Spinal cord (tissue), 9 donors: ENCODE measurements at regions not wholly inside any gene's neighbourhood (a gene's known extent, or its start where the extent isn't known, plus 50 kb on each side); places are given as distances from the start of the nearest gene placed in this dataset.

ENCODE experiments used
- DNase-seq, 6 donors: peaks; one replicate each; pipeline versions ENCODE4 v3.0.0 to v3.0.0-alpha.2; 2013 to 2015; ENCODE audit warnings: low spot score in 6 of 6, low read depth in 4 of 6
- H3K27ac ChIP-seq: one replicate; pipeline ENCODE4 v1.5.1; 2013; ENCODE audit warnings: low read depth, low read length, control low read depth
- H3K27me3 ChIP-seq: one replicate; pipeline ENCODE4 v1.6.1; 2013; ENCODE audit warnings: low read length; ENCODE audit not compliant: control insufficient read depth, insufficient read depth
- H3K36me3 ChIP-seq: one replicate; pipeline ENCODE4 v1.6.1; 2013; ENCODE audit warnings: low read length; ENCODE audit not compliant: control insufficient read depth, insufficient read depth
- H3K4me1 ChIP-seq: one replicate; pipeline ENCODE4 v1.6.1; 2013; ENCODE audit warnings: low read length; ENCODE audit not compliant: control insufficient read depth, insufficient read depth
- H3K4me3 ChIP-seq: one replicate; pipeline ENCODE4 v1.5.1; 2013; ENCODE audit warnings: low read depth, low read length, control low read depth
- H3K9me3 ChIP-seq: one replicate; pipeline ENCODE4 v1.6.1; 2013; ENCODE audit warnings: low read length; ENCODE audit not compliant: control insufficient read depth, insufficient read depth
- WGBS: methylation state at CpG from one replicate; pipeline ENCODE4 v1.1.5; 2013; ENCODE audit warnings: missing lambda C conversion rate; ENCODE audit not compliant: insufficient coverage; 5-methylcytosine and 5-hydroxymethylcytosine counted together
- donor health status: healthy.

GRCh38 chr2:21947046-21947445, 823.3 kb downstream of the TDRD15 start:
- 79% methylated on average over 4 of the region's 6 CpGs for WGBS
- H3K27me3 ChIP-seq = no peaks in the 10 kb centered on the region

GRCh38 chr2:21966139-21966538, 842.4 kb downstream of the TDRD15 start:
- H3K27ac ChIP-seq = no peak overlapping the region
- no peak overlapping the region for H3K4me3 ChIP-seq
- no peaks in the 10 kb centered on the region for H3K4me1 ChIP-seq
- DNase-seq = no peak
- no peaks in the 10 kb centered on the region for H3K36me3 ChIP-seq
- 86% methylated on average over 1 of the region's 5 CpGs for WGBS
- no peaks in the 10 kb centered on the region for H3K9me3 ChIP-seq
- no peaks in the 10 kb centered on the region for H3K27me3 ChIP-seq

More at GRCh38 chr2:21947046-21947445, 823.3 kb downstream of the TDRD15 start:
- H3K27ac ChIP-seq = no peak overlapping the region
- peak in 1 of 6 donors; percentile 92 for DNase-seq
- H3K4me3 ChIP-seq = no peak overlapping the region
- H3K9me3 ChIP-seq = no peaks in the 10 kb centered on the region
- H3K36me3 ChIP-seq = no peaks in the 10 kb centered on the region
- H3K4me1 ChIP-seq = no peaks in the 10 kb centered on the region

- WGBS = no CpG with 5 or more reads among the region's 2 CpGs
- Histone ChIP-seq H3K4me1 (no peaks in the 10 kb centered on the region), H3K36me3 (no peaks in the 10 kb centered on the region), H3K27ac (no peak overlapping the region), H3K27me3 (no peaks in the 10 kb centered on the region), H3K9me3 (no peaks in the 10 kb centered on the region), H3K4me3 (no peak overlapping the region)
- DNase-seq = no peak
These were observed 847.2 kb downstream of the TDRD15 start for GRCh38 chr2:21970971-21971370.

GRCh38 chr2:21972586-21972985, 848.8 kb downstream of the TDRD15 start:
- Histone ChIP-seq H3K4me3 (no peak overlapping the region), H3K27me3 (no peaks in the 10 kb centered on the region), H3K27ac (no peak overlapping the region), H3K36me3 (no peaks in the 10 kb centered on the region), H3K4me1 (no peaks in the 10 kb centered on the region), H3K9me3 (no peaks in the 10 kb centered on the region)
- no CpG with 5 or more reads among the region's 4 CpGs for WGBS
- DNase-seq = peak in 2 of 6 donors; percentile 5 to 80

DNA sequence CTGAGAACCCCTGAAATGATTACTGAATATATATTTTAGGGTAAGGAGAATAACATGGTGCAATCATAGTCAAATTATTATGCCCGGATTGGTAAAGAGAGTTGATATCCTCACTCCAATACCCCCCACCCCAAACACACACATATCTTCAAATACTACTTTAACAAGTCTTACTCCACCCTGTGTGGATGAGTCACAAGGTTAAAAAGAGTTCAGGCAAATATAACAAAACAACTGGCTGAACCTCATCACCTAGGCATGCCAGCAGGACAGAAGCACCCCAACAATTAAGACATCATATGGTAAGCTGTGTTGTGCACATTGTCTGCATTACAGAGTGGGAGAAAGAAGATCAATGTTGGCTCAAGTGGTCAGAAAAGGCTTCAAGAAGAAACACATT, 857.4 kb downstream of the TDRD15 start:
- H3K4me1 ChIP-seq = no peaks in the 10 kb centered on the region
- no peak for DNase-seq
- no peaks in the 10 kb centered on the region for H3K36me3 ChIP-seq
- no CpG with 5 or more reads among the region's 1 CpG for WGBS
- H3K4me3 ChIP-seq = no peak overlapping the region
- no peaks in the 10 kb centered on the region for H3K9me3 ChIP-seq
- no peak overlapping the region for H3K27ac ChIP-seq
- no peaks in the 10 kb centered on the region for H3K27me3 ChIP-seq

DNA sequence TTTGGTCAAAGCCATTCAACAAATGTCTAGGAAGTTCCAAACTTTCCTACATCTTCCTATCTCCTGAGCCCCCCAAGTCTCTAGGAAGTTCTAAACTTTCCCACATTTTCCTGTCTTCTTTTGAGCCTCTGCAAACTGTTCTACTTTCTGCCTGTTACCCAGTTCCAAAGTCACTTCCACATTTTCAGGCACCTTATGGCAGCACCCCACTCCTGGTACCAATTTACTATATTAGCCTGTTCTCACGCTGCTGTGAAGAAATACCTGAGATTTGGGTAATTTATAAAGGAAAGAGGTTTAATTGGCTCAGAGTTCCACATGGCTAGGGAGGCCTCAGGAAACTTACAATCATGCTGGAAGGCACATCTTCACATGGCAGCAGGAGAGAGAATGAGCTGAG, 869.2 kb downstream of the TDRD15 start:
- no peak for DNase-seq
- Histone ChIP-seq H3K27me3 (no peaks in the 10 kb centered on the region), H3K4me1 (no peaks in the 10 kb centered on the region), H3K36me3 (no peaks in the 10 kb centered on the region), H3K9me3 (peaks cover 4% of the 10 kb centered on the region), H3K27ac (no peak overlapping the region), H3K4me3 (no peak overlapping the region)
- WGBS = no CpG with 5 or more reads among the region's 1 CpG

DNA sequence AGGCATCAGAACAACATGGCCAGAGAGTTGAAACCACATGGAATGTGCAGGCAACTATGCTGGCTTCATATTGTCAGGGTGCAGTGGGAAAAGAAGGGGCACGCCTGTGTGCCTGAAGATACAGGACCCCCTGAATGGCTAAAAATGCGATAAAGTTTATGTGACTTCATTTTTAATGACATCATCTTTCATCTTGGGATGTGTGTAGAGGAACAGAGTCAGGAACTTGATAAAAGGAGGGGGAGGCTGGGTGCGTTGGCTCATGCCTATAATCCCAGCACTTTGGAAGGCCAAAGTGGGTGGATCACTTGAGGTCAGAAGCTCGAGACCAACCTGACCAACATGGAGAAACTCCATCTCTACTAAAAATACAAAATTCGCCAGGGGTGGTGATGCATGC, 872.6 kb downstream of the TDRD15 start:
- Histone ChIP-seq H3K4me3 (no peak overlapping the region), H3K36me3 (no peaks in the 10 kb centered on the region), H3K4me1 (no peaks in the 10 kb centered on the region), H3K27me3 (no peaks in the 10 kb centered on the region), H3K27ac (no peak overlapping the region), H3K9me3 (peaks cover 4% of the 10 kb centered on the region)
- 84% methylated on average over 4 of the region's 5 CpGs for WGBS
- no peak for DNase-seq

DNA sequence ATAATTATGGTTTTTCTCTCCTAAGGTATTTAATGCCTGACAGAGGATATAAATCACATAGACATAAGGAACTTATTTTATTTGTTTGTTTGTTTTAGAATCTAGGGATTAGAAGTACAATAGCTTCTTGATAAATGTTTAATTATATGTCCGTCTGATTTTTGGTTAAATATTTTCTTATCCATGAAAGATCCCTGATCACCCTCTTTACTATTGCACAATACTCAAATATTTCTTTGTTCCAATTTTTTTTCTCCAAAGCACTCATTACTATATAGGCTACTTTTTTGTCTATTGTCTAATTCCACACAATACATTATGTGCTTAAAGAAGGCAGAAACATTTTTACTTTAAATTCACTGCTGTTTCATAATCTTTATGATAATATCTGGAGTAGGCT, 875.8 kb downstream of the TDRD15 start:
- Histone ChIP-seq H3K4me1 (no peaks in the 10 kb centered on the region), H3K9me3 (no peaks in the 10 kb centered on the region), H3K4me3 (no peak overlapping the region), H3K27me3 (no peaks in the 10 kb centered on the region), H3K27ac (no peak overlapping the region), H3K36me3 (no peaks in the 10 kb centered on the region)
- WGBS = no CpG with 5 or more reads among the region's 1 CpG
- DNase-seq = no peak

DNA sequence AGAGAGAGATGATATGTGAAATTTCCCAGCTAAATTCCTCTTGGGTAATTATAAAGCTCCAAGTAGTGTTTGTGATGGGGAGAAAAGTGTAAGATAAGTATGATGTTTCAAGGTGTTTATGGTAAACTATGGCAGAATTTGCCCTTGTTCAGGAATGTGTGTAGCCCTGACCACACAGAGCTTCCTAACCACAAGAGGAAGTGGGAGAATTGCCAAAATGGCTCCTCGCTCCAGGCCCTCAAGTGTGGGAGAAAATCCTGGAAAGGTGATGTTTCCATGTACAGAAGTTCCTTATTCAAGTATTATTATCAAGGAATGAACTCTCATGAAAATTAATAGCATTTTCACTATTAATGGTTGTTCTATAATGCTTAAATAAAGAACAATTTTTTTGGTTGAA, 878.3 kb downstream of the TDRD15 start:
- Histone ChIP-seq H3K4me3 (no peak overlapping the region), H3K36me3 (no peaks in the 10 kb centered on the region), H3K9me3 (no peaks in the 10 kb centered on the region), H3K4me1 (no peaks in the 10 kb centered on the region), H3K27ac (no peak overlapping the region), H3K27me3 (no peaks in the 10 kb centered on the region)
- WGBS = no CpG with 5 or more reads among the region's 1 CpG
- no peak for DNase-seq

DNA sequence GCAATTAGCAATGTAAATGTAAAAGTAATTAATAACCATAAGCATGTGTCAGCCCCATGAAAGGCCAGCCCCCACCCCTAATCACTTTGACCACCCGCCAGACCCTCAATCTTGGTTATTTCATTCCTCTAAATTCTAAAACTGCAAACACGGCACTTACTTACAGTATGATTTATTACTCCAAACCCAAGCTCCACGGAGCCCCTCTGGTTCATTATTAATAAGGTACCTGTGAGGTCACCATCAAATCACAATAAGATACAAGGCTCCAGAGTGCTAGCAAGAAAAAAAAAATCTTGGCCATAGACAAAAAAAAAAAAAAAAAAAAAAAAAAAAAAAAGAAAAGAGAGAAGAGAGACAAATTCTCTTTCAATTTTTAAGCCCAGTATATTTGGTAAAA, 879.5 kb downstream of the TDRD15 start:
- H3K9me3 ChIP-seq = no peaks in the 10 kb centered on the region
- H3K4me3 ChIP-seq = no peak overlapping the region
- H3K36me3 ChIP-seq = no peaks in the 10 kb centered on the region
- H3K4me1 ChIP-seq = no peaks in the 10 kb centered on the region
- peak in 1 of 6 donors; percentile 29 for DNase-seq
- no peaks in the 10 kb centered on the region for H3K27me3 ChIP-seq
- no peak overlapping the region for H3K27ac ChIP-seq
- no CpG with 5 or more reads among the region's 3 CpGs for WGBS
